ENCODE measurements at regions not wholly inside any gene's neighbourhood (a gene's known extent, or its start where the extent isn't known, plus 50 kb on each side); places are given as distances from the start of the nearest gene placed in this dataset.

DNA sequence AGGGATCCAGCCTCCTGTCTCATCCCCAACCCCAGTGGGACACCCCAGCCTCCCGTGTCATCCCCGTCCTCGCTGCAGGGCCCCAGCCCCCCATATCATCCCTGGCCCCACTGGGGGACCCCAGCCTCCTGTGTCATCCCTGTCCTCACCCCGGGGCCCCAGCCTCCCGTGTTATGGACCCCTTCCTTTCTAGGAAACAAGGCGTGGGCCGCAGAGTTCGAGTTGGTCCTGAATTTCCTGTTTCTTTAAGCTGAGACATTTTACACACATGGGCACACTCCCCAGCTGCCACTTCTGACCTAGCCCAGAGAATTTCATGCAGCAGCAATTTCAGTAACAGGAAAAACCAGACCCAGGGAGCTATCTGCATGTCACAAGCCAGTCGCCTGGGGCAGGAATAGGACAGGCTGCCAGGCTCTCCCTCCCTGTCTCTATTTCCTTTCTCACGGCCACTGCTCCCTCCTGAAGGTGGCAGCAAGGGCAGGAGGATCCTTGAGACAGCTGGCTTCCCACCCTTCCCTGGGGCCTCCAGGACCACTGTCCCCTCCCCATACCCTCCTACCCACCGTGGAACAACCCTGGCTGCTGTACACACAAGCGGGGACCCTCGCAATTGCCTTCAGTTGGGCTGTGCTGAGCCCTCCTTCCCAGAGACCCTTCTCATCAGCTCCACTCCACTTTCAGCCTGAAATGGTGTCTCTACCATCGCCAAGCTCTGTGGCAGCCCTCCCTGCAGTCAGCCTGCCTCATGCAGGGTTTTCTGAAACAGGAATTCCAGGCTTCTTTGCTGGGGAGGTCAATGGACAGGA, 141.9 kb upstream of the ID2 start:
- DNase-seq (ENCODE audit: low read depth), result peak; percentile 36

DNA sequence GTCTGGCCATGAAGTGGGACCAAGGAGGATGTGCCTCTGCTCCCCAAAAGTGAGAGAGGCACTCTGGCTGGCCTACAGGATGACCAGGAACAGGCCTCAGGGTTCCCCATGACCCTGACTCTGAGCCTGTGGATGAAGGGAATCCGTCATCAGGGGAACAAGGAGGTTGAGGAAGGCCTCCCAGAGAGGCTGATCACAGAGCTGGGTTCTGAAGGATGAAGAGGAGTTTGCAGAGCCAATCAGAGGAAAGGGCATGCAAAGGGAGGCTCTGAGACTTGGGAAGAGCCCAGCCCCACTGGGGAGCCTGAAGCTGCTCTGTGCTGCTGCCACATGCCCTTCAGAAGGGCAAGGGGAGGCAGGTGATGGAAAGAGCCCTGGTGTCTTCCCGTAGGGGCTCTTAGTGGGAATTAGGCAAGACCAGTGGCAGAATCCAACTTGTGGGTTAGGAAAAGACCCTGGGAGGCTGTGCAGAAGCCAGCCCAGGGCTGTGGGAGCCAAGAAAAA, 141.3 kb upstream of the ID2 start:
- DNase-seq (ENCODE audit: low read depth), result no peak

DNA sequence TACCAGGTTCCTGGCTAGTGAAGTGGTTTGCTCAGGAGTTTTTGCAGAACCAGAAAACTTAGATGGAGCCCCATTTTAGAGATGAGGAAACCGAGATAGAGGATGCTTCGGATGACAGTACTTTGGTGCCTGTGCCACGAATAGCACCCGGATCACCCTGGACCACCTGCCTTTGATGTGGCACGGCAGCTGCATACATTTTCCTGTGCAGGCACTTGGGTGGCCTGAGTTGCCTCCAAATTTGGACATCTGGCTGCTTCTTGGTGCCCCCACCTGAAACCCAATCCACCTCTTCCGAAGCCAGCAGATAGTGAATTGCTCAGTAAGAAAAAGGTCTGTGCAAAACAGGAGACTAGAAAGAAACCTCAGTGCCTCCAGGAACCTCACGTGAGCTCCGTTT, 140.6 kb upstream of the ID2 start:
- no peak for DNase-seq (ENCODE audit: low read depth)

DNA sequence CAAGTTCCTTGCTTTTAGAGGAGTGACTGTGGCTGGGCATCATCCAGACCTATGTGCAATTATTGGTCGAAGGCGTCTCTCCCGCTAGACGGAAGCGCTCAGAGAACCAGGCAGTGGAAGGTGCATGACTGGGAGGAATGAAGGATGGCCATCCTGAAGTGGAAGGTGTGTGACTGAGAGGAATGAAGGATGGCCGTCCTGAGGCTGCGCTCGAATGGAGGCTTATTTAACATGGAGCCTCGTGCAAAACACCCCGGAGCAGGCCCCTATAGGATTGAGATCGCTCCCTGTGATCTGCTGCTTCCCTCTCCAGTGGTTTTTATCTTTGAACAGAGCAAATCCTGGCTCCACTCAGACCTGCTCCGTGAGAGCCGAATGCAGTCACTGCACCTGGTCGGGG, 140.2 kb upstream of the ID2 start:
- DNase-seq (ENCODE audit: low read depth), result no peak

GRCh38 chr2:8542381-8543059, 139.3 kb upstream of the ID2 start:
- no peak for DNase-seq (ENCODE audit: low read depth)

DNA sequence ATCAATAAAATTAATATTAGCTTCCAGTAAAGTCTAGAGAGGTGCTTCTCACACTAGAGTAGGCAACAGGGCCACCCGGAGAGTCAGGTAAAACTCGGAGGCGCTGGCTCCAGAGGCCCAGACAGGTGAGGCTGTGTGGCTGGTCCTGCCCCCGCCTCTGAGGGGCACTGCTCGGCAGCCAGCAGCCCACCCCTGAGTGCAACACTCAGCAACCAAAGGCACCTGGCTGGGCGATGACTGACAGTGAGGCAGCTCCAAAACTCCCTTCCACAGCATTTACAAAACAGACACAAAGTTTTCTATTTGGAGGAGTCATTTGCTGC, 138.8 kb upstream of the ID2 start:
- no peak for DNase-seq (ENCODE audit: low read depth)

DNA sequence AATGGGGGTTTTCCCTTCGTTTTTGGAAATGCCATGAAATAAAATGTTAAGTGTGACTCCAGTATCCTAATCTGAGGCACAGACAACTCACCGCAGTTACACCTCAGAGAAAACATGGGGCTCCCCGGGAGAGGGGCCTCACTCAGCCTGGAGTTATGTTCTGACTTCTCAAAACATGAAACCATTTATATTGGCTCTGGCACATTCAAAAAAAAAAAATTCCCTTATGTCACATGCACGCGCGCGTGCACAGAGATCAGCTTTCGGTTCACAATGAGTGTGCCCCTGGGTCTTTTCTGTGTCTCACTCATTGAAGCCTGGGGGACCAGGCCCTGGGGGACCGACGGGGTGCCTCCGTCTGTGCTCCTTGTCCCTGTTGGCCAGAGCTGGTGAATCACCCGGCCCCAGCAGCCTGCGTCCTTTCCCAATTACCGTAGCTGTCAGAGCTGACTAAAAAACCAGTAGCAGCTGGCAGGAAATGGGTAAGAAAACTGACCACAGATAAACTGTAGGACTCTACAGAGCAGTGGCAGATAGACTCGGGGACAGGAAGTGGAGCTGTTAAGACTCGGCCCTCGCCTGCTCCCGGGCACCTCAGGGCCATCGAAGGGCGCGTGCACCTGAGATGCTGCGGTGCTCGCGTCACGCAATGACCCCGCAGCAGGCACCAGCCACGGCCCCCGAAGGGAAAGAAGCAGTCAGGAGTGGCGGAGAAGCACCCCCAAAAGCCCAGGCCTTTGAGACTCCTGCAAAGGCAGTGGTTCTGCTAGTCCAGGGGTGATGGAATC, 138.3 kb upstream of the ID2 start:
- peak; percentile 92 for DNase-seq (ENCODE audit: low read depth)

DNA sequence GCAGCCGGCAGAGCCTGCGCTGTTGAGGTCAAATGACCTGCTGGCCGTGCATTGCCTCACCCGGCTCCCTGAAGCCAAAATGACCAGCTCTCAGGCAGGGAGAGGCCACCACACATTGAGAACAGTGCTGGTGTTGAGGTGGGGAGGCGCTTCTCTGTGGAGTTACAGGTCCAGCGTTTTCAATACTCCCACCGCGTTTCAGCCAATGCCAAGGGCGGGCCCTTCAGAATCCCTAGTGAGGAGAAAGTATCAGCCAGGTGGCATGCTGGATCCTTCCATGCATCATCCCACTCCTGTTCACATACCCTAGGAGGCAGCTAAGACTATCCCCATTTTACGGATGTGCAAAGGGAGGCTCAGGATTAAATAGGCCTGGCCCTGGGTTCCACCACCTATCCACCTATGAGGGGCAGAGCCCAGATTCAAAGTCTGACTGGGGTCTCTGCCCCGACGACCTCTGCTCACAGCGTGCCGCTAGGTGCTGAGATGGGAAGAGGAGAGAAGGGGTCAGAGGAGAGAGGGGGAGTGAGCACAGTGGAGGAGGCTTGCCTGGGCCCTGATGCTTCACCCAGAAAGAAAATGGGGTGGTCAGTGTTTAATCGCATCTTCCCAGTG, 137.6 kb upstream of the ID2 start:
- no peak for DNase-seq (ENCODE audit: low read depth)

DNA sequence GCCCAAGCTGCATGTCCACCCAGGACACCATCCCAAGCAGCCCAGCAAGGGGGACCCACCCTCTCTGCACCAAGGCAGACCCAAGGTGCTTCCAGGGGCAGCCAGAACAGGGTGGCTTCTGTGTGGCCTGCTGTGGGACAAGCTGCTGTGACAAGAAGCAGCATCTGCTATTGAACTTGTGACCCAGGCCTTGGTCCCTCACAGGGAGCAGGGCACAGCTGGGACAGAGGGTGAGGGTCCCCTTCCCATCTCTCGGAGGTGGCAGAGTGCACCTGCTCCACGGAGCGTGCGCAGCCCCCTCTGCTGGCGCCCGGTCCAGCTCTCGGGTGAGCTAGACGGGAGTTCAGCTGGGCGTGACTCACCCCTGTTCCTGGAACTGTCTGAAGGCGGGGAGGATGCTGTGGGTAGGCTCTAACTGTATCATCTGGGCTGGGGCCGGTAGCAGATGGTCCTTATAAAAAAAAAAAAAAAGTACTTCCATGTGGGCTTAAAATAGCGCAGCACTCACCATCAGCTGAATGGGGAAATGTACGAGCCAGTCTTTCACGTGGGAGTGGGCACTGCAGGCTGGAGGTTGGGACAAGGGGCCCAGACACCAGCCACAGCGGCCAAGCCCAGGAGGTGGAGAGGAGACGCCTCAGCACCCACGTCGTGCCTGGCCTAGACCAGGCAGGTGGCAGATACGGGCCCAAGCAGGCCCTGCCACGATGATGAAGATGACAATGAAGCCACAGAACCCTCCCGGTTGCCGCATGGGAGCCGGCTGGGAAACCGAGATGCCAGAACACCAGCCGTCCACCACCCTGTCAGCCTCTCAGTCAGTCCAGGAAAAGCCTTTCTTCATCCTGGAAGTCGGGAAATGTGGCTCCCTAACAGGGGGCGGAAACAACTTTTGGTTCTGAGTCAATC, 136.8 kb upstream of the ID2 start:
- peak; percentile 92 for DNase-seq (ENCODE audit: low read depth)

GRCh38 chr2:8545695-8546611, 135.9 kb upstream of the ID2 start:
- DNase-seq (ENCODE audit: low read depth), result no peak

GRCh38 chr2:8546612-8547283, 135.1 kb upstream of the ID2 start:
- DNase-seq (ENCODE audit: low read depth), result no peak

- DNase-seq (ENCODE audit: low read depth), result no peak
Observed at GRCh38 chr2:8547284-8548064, 134.4 kb upstream of the ID2 start.

GRCh38 chr2:8548065-8548618, 133.7 kb upstream of the ID2 start:
- DNase-seq (ENCODE audit: low read depth), result no peak

- DNase-seq (ENCODE audit: low read depth), result no peak
Observed at GRCh38 chr2:8548619-8549150, 133.2 kb upstream of the ID2 start.

GRCh38 chr2:8549273-8549922, 132.5 kb upstream of the ID2 start:
- no peak for DNase-seq (ENCODE audit: low read depth)

GRCh38 chr2:8549942-8550341, 131.9 kb upstream of the ID2 start:
- no peak for DNase-seq (ENCODE audit: low read depth)

GRCh38 chr2:8550481-8550880, 131.4 kb upstream of the ID2 start:
- no peak for DNase-seq (ENCODE audit: low read depth)
